Vagina (tissue), 2 donors: ENCODE measurements at regions not wholly inside any gene's neighbourhood (a gene's known extent, or its start where the extent isn't known, plus 50 kb on each side); places are given as distances from the start of the nearest gene placed in this dataset.

Experiments used
- CTCF ChIP-seq, 3 experiments: fragments of 450-650 bp in 2 of 3; fragments of 200-600 bp in 1 of 3; sonication (generic) in 1 of 3; IDR thresholded peaks; one replicate each; pipeline ENCODE4 v1.5.1; 2017 to 2019; ENCODE audit warnings: antibody characterized with exemption in 3 of 3, mild to moderate bottlenecking in 2 of 3, moderate library complexity in 2 of 3
- POLR2A ChIP-seq, 2 donors: fragments of 450-650 bp; IDR thresholded peaks; one replicate each; pipeline ENCODE4 v1.6.1; 2017; ENCODE audit warnings: antibody characterized with exemption in 2 of 2, mild to moderate bottlenecking in 2 of 2, moderate library complexity in 2 of 2
- POLR2AphosphoS5 ChIP-seq, 2 donors: sonication (generic); formaldehyde crosslinking; IDR thresholded peaks; one replicate each; pipeline ENCODE4 v1.9.0; 2017; ENCODE audit warnings: antibody characterized with exemption in 2 of 2, mild to moderate bottlenecking in 2 of 2, low read depth in 1 of 2; ENCODE audit not compliant: insufficient read depth in 1 of 2

GRCh38 chr12:107253361-107253760, 160.0 kb upstream of the CRY1 start:
- no peak for TF ChIP-seq CTCF (IDR thresholded peaks at IDR 0.05)
- TF ChIP-seq POLR2A (IDR thresholded peaks at IDR 0.05) = no peak
- TF ChIP-seq POLR2AphosphoS5 (IDR thresholded peaks at IDR 0.05; ENCODE audit: insufficient read depth in 1 of 2, low read depth in 1 of 2) = no peak
